GM19099 (cell line): ENCODE measurements at regions not wholly inside any gene's neighbourhood (a gene's known extent, or its start where the extent isn't known, plus 50 kb on each side); places are given as distances from the start of the nearest gene placed in this dataset.

Experiments
- POLR2A ChIP-seq: IDR thresholded peaks from 3 replicates; pipeline ENCODE4 v1.6.1; 2011; ENCODE audit warnings: low read depth; ENCODE audit not compliant: insufficient read length; ENCODE audit errors: extremely low read depth

GRCh38 chr9:97801180-97801579 is 51.8 kb upstream of the FOXE1 start:
- TF ChIP-seq POLR2A = no peak

- no peak for TF ChIP-seq POLR2A
These were observed 50.8 kb upstream of the FOXE1 start for GRCh38 chr9:97802276-97802675.

- peak; percentile 15 for TF ChIP-seq POLR2A
These were observed 49.6 kb upstream of the FOXE1 start for GRCh38 chr9:97803167-97804058.
